ENCODE measurements at regions not wholly inside any gene's neighbourhood (a gene's known extent, or its start where the extent isn't known, plus 50 kb on each side); places are given as distances from the start of the nearest gene placed in this dataset.

- TF ChIP-seq CTCF (IDR thresholded peaks at IDR 0.05; ENCODE audit: control extremely low read depth, extremely low read depth), result no peak
- WGBS, 2 donors, result 77 to 79% methylated on average over 1 of the region's 1 CpG
- DNase-seq (no peak), ATAC-seq (ENCODE audit: insufficient read depth, low FRiP score) (no peak)
- Histone ChIP-seq H3K36me3 (ENCODE audit: control insufficient read depth in 4 of 4, insufficient read depth in 4 of 4, low read length in 4 of 4) (no peaks in the 10 kb centered on the region), H3K27ac (ENCODE audit: low read depth in 1 of 2, low read length in 1 of 2) (no peak overlapping the region), H3K27me3 (ENCODE audit: control insufficient read depth in 3 of 3, insufficient read depth in 3 of 3, low read length in 2 of 3) (peaks cover 0 to 7% (median 2%) of the 10 kb centered on the region in 3 donors), H3K9ac (ENCODE audit: insufficient read depth in 1 of 2, low read length in 2 of 2) (no peak overlapping the region), H3K4me3 (no peak overlapping the region), H3K4me1 (ENCODE audit: control insufficient read depth in 5 of 5, insufficient read depth in 5 of 5, low read length in 5 of 5) (no peaks in the 10 kb centered on the region), H3K9me3 (ENCODE audit: control insufficient read depth in 4 of 4, insufficient read depth in 3 of 4, low read length in 3 of 4) (no peaks in the 10 kb centered on the region)
Observed at GRCh38 chr15:61281328-61281727, 52.2 kb upstream of the RORA start.

Data from lung (tissue), 11 donors.